Rectal smooth muscle tissue (tissue), 1 donor: ENCODE measurements at regions not wholly inside any gene's neighbourhood (a gene's known extent, or its start where the extent isn't known, plus 50 kb on each side); places are given as distances from the start of the nearest gene placed in this dataset.

ENCODE experiments used
- H3K27ac ChIP-seq: one replicate; pipeline ENCODE4 v1.7.0; 2013; ENCODE audit warnings: low read depth, low read length, inconsistent platforms
- H3K27me3 ChIP-seq: one replicate; pipeline ENCODE4 v1.7.0; 2013; ENCODE audit warnings: low read length; ENCODE audit not compliant: control insufficient read depth, insufficient read depth
- H3K36me3 ChIP-seq: one replicate; pipeline ENCODE4 v1.7.0; 2013; ENCODE audit warnings: low read length; ENCODE audit not compliant: control insufficient read depth, insufficient read depth
- H3K4me1 ChIP-seq: one replicate; pipeline ENCODE4 v1.7.0; 2013; ENCODE audit warnings: low read length; ENCODE audit not compliant: control insufficient read depth, insufficient read depth
- H3K4me3 ChIP-seq: one replicate; pipeline ENCODE4 v1.7.0; 2013; ENCODE audit warnings: low read length
- H3K9ac ChIP-seq: one replicate; pipeline ENCODE4 v1.7.0; 2013; ENCODE audit warnings: low read length

DNA sequence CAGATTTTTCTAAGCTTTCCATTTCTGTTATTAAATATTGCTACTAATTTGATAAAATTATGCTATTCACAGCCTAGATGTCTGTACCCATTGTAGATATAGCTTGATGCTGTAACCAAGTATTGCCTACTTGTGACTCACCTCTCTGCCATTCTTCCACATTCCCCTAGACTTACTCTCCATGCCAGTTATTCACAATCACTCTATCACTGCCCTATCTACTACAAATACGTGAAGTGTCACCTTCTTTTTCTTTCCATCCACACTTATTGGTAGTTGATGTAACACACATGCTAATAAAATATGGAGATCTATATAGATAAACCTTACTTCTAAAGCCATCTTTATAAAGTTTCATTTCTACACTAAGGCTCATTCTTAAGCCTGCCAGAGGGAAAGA, 179.4 kb upstream of the PACRGL start:
- H3K4me3 ChIP-seq = no peak overlapping the region
- no peak overlapping the region for H3K9ac ChIP-seq
- H3K36me3 ChIP-seq = no peaks in the 10 kb centered on the region
- H3K27ac ChIP-seq = no peak overlapping the region
- H3K4me1 ChIP-seq = no peaks in the 10 kb centered on the region
- no peaks in the 10 kb centered on the region for H3K27me3 ChIP-seq

DNA sequence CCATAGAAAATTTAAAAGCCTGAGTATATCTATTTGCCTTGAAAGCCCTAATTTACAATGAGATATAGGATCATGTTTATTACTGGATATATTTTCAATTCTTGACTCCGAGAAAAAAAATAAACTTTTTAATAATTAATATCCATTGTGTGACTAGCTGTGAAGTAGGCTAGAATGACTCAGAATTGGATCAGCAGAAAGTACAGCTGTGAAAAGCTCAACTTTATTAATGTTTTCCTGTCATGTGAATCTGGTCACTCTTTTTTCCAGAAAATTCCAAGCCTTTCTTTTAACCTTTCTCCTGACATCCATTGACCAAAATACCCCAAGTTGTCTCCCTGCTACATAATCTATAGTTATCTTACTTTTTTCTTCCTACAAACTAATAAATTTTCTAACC, 171.8 kb upstream of the PACRGL start:
- no peak overlapping the region for H3K9ac ChIP-seq

DNA sequence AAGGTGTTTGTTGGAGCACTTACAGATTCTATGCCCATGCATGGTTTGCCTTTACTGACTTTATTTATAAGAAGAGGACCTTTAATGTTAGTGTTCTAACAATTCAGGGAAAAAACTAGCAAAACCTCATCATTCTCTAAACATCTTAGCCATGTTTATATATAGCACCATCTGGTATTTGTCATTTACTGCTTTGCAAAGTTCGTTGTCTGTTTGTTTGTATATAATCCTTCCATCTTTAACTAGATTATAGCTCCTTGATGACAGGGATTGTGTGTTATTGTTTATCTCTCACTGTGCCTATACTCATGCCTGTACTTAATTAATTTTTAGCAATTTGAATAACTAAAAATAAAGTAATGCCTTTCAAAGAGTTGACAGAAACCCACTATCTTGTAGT, 170.6 kb upstream of the PACRGL start:
- Histone ChIP-seq H3K9ac (no peak overlapping the region), H3K4me1 (no peaks in the 10 kb centered on the region), H3K36me3 (no peaks in the 10 kb centered on the region), H3K4me3 (no peak overlapping the region), H3K27me3 (no peaks in the 10 kb centered on the region), H3K27ac (no peak overlapping the region)

More for the DNA sequence above, 171.8 kb upstream of the PACRGL start:
- Histone ChIP-seq H3K4me3 (no peak overlapping the region), H3K36me3 (no peaks in the 10 kb centered on the region), H3K4me1 (no peaks in the 10 kb centered on the region), H3K27ac (no peak overlapping the region), H3K27me3 (no peaks in the 10 kb centered on the region)

DNA sequence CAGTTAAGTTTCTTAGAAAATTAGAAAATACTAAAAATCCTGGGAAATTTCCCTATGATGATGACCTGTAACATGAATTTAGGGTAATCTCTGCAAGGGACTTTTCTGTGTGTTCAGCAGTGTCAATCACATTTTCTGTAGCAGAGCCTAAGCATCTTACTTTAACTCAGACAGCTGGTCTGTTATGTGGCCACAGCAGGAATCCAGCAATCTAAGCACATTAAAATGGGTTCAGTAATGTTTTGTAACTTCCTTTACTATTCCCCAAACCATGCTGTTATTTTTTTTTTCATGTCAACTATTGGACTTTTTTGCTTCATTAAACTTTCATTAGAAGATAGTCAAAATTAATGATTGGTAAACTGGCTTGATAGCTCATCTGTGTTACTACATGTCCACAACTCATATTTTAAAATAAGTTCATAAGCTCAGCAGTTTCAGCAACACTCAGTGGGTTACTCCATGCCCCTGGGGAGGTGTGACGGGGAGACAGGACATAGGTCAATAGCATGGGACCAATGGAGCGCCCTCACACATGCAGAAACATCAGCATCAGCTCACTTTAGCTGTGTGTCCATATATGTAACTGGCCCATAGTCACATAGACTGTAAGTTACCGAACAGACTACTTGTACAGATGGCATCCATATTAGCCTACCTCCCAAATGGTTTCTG, 168.0 kb upstream of the PACRGL start:
- no peaks in the 10 kb centered on the region for H3K4me1 ChIP-seq
- H3K27ac ChIP-seq = no peak overlapping the region
- no peaks in the 10 kb centered on the region for H3K36me3 ChIP-seq
- H3K4me3 ChIP-seq = no peak overlapping the region
- H3K9ac ChIP-seq = no peak overlapping the region
- no peaks in the 10 kb centered on the region for H3K27me3 ChIP-seq

DNA sequence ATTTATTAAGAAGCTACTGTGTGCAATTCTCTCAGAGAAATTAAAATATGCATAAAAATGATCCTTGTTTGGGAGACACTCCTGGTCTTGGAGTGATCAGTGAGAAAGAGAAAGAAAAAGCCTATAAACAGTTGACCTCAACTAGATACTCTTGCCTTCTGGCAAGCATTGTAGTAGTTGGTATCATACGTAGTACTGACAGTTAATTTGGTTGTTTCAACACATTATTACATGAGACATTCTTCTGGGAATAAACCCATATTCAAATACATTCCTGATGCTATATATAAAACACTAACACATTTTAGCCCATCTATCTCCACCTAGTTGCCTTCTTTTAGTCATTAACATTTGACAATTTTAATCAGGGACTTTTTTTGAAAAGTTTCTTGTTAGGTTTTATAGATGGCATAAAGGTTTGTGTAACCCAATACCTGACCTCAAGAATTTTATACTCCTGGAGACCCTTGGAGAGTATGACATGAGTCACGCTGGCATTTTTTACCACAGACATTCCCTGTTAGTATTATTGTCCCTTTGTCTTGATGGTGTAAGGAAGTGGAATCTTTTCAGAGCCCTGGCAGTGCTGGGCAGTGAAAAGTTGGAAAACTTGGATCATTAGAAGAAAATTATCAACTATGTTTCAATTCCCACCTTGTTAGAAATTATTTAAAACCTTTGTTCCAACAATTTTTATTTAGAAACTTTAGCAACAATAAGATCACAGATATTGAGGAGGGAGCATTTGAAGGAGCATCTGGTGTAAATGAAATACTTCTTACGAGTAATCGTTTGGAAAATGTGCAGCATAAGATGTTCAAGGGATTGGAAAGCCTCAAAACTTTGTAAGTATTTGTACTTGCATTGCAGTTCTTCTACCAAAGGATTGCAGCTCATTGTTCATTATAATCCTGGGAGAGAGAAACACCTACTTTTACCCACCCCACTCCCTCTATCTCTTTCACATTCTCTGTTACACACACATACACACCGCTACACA, 167.1 kb upstream of the PACRGL start:
- no peak overlapping the region for H3K9ac ChIP-seq
- H3K36me3 ChIP-seq = no peaks in the 10 kb centered on the region
- H3K4me1 ChIP-seq = no peaks in the 10 kb centered on the region
- H3K27me3 ChIP-seq = no peaks in the 10 kb centered on the region
- no peak overlapping the region for H3K4me3 ChIP-seq
- H3K27ac ChIP-seq = no peak overlapping the region

DNA sequence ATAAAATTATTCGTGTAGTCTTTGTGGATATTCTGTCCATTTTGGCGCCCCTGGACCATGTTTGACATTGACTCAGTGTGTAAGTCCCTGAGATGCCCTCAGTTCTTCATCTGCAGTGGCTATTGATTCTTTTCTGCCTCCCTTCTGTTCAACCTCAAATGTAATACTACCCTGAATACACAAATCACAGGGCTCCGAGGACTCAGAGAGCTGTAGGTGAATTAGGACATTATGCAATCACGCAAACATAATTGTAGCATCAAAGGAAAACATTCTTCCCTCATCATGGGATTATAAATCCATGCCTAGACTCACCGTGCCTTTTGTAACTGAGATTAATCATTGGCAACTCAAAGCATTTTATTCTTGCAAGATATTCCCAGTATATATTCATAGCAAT, 161.4 kb upstream of the PACRGL start:
- H3K9ac ChIP-seq = no peak overlapping the region
- no peaks in the 10 kb centered on the region for H3K27me3 ChIP-seq
- no peak overlapping the region for H3K27ac ChIP-seq
- H3K36me3 ChIP-seq = no peaks in the 10 kb centered on the region
- no peak overlapping the region for H3K4me3 ChIP-seq
- H3K4me1 ChIP-seq = no peaks in the 10 kb centered on the region

DNA sequence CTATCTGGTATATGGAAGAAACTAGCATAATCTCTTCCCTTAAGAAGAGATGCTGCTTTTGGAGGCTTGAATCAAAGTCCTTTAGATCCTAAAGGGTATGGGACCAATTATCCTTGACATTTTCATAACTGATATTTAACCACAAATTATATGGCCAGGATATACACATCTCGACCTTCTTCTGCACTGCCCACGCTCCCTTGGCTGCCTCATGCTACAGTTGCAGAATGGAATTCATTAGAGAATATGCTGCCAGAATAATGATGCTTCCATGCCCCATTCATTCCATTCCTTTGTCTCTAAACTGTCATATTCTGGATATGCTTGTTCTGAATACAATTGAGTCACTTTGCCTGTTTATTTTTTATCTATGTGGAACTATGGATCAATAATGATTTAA, 157.1 kb upstream of the PACRGL start:
- Histone ChIP-seq H3K36me3 (no peaks in the 10 kb centered on the region), H3K27ac (no peak overlapping the region), H3K9ac (no peak overlapping the region), H3K4me3 (no peak overlapping the region), H3K4me1 (no peaks in the 10 kb centered on the region), H3K27me3 (no peaks in the 10 kb centered on the region)

DNA sequence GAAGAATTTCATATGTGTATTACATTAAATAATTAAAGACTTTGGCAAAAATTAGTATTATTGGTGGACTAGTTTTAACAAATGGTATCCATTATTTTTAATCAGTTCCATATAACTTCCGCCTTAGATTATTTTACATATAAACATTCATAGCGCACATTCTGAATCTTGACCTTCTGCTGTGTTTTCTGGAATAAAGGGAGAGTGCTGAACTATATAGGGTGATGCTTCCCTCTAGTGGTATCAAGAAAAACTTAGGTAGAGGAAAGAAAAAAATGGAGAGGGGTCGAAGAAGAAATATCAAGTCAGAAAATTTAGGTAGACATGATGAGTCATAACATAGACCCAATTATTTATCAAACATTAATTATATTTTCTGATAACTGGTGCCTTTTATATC, 155.6 kb upstream of the PACRGL start:
- Histone ChIP-seq H3K4me1 (no peaks in the 10 kb centered on the region), H3K27me3 (no peaks in the 10 kb centered on the region), H3K36me3 (no peaks in the 10 kb centered on the region), H3K27ac (no peak overlapping the region), H3K9ac (no peak overlapping the region), H3K4me3 (no peak overlapping the region)

DNA sequence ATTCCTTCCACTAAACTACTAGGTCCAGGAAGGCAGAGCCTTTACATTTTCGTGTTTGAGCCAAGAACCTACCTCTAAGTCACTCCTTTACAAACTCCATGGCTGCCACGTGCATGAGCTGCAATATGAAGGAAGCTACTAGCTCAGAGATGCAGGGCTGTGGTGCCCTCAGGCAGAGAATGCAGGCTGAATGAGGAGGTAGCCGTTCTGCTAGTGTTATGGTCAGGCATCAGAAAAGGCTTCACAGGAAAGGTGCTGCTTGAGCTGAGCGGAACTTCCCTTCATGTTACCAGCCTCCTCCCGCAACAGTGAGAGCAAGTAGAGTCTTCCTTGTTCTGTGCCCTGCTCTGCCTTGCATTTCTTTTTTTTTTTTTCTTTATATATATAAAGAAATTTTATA, 148.3 kb upstream of the PACRGL start:
- Histone ChIP-seq H3K4me3 (no peak overlapping the region), H3K4me1 (no peaks in the 10 kb centered on the region), H3K9ac (no peak overlapping the region), H3K27me3 (no peaks in the 10 kb centered on the region), H3K36me3 (no peaks in the 10 kb centered on the region), H3K27ac (no peak overlapping the region)

DNA sequence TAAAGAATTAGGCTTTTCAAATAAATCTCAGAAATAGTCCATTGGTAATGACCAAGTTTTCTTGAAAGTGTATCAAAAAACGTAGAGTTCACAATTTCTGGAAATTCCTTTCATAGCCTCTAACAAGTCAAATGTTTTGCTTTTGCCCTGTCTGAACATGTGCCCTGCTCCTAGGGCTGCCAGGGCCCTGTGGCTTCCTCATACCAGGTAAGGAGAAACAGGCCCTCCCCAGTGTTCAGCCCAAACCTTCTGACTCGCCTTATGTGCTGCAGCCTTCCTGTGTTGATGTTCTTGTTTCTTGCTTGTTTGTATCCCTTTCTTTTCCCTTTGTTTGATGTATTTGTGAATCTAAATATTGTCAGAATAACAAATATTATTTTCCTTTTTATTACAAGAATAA, 146.1 kb upstream of the PACRGL start:
- no peaks in the 10 kb centered on the region for H3K4me1 ChIP-seq
- H3K27ac ChIP-seq = no peak overlapping the region
- H3K27me3 ChIP-seq = no peaks in the 10 kb centered on the region
- H3K36me3 ChIP-seq = no peaks in the 10 kb centered on the region
- H3K9ac ChIP-seq = no peak overlapping the region
- H3K4me3 ChIP-seq = no peak overlapping the region

DNA sequence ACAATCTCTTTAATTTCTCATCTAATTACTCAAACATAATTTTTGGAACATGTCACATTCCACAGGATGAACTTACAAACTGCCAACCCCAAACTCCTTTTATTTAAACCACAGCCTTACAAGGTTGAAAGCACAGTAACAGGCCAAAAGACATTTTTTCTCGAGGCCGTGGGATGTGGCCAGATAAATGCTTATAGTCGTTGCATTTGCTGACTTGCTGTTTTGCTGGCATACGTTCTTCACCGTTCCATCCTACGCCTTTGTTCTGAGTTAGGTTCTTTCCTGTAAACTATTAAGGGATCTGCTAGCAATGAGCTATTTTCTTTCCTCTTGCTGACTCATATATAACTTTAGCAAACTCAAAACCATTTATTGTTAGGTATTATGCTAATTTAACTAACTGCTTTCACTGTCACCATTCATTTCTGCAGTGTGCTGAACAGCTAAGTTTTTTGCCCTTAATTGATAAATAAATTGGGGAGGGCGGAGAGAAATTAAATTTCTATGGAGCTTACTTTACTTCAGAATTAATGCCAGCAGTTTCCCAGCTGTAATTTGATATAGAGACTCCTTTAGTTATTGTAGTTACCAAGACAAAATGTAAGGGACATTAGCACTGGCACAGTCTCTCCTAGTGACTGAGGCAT, 135.1 kb upstream of the PACRGL start:
- Histone ChIP-seq H3K4me1 (peaks cover 3% of the 10 kb centered on the region), H3K4me3 (no peak overlapping the region), H3K36me3 (no peaks in the 10 kb centered on the region), H3K9ac (no peak overlapping the region), H3K27me3 (no peaks in the 10 kb centered on the region), H3K27ac (no peak overlapping the region)

DNA sequence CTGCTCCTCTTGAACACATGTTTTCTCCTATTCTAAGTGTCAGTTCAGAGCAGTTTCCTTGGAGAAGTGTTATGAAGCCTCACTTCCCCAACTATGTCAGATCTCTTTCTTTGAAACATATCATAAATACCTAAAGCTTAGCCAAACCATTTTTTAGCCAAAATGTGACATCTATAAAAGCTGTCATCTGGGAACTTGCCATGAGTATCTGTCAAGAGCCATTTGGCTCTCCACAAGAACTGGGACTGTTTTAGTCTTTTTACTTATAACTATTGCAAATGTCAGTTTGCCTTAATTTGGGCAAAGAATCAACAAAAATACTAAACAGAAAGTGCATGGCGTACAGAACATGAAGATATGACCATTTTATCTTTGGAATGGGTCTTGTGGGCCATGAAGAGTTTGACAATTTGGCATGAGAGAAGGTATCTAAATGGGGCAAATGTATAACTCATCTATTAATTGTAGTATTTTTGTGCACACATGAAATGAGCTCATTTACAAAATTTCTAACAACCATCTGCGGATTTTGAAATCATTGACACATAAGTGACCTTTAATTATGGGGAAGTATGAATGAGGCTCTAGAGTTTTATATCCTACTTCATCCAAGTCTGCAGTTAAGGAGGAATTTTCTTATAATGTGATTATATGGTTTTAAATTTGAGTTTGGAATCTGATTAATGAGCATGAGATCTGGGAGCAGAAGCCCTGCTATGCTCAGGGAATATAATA, 129.1 kb upstream of the PACRGL start:
- no peak overlapping the region for H3K27ac ChIP-seq
- H3K9ac ChIP-seq = no peak overlapping the region
- H3K27me3 ChIP-seq = no peaks in the 10 kb centered on the region
- no peaks in the 10 kb centered on the region for H3K4me1 ChIP-seq
- H3K36me3 ChIP-seq = no peaks in the 10 kb centered on the region
- no peak overlapping the region for H3K4me3 ChIP-seq
